OCI-M2 (cell line): ENCODE measurements at regions not wholly inside any gene's neighbourhood (a gene's known extent, or its start where the extent isn't known, plus 50 kb on each side); places are given as distances from the start of the nearest gene placed in this dataset.

Source experiments
- DNase-seq: peaks from one replicate; lab custom pipeline; 2025; ENCODE audit not compliant: unreplicated experiment; lab: John Stamatoyannopoulos, UW

DNA sequence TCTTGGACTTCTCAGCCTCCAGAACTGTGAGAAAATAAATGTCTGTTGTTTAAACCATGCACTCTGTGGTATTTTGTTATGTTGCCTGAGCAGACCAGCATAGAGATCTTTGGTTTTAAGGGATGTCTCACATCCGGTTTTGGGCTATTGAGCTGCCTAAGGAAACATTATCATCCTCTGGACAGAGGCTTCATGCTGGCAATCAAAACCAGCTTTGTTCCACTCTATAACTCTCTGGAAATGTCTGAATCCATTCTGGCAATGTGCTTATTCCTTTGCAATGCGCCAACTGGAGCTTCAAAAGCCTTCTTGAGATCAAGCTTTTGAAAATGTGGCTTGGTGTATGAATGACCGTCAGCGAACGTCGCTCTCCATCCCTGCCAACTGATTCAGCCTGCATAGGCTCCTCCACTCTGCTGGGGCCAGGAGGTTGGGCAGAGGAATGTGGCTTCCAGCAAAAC, 183.6 kb upstream of the MGAT5 start:
- DNase-seq, result no peak

DNA sequence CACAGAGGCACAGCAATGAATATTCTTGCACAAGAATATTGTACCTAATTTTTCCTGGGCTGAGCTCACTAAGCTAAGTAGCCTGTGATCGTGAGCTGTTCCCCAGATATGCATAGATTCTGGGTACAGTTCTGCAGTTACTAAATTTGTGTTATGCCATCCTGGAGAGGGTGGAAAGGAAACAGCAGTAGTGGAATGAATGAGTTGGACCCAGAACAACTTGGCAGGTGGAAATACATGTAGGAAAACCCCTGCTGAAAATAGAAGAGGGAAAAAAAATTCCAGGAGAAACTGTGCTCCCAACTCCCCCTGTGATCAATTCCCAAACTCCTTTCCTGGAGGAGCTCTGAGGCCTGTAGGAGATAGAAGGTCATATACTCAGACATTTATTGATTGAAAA, 181.5 kb upstream of the MGAT5 start:
- DNase-seq, result no peak

DNA sequence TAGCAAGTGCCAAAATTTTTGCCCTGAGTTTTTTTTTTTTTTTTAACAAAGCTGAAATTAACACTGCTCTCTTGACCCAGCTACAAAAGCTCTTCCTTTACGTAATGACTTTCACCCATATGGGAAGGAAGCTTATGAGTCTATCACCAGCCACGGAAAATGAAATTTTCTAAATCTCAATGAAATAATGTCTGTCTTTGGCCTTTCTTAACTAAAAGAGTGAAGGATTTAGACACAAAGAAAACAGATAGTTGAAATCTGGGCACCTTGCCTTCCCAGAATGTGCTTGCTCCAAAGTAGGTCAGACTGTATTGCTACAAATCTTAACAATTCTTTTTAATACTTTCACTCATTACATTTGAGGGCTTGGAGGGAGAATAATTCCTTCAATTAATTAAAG, 180.8 kb upstream of the MGAT5 start:
- DNase-seq, result no peak

DNA sequence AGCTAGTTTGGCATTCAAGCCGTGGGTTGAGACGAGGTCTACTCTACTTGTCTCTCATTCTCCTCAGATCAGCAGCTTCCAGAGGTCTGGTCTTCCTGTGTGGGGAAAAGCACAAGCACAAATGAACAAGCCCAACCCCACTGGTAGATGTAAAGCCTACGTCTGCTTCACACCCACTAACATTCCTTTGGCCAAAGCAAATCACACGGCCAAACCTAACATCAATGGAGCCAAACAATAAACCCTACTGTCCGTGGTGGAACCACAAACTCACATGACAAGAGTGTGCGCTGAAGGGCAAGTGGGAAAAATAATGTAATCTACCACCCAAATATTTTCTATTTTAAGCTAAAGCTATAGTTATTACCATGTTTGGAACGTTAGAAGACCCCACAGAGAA, 179.3 kb upstream of the MGAT5 start:
- DNase-seq, result no peak

DNA sequence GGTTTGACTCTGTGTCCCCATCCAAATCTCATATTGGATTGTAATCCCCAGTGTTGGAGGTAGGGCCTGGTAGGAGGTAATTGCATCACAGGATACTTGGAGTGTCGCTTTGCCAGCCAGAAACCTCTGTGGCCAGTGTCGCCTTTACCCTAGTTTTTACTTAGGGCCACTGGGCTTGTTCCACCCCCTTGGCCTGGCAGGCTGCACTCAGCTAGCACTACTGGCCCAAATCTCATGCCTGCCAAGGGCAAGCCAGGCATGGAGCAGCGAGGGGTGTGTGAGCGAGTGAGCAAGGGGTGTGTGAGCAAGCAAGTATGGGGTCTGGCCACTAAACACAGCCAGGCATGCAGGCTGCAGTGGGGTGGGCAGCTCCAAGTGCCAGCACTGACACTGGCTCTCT, 178.7 kb upstream of the MGAT5 start:
- no peak for DNase-seq

DNA sequence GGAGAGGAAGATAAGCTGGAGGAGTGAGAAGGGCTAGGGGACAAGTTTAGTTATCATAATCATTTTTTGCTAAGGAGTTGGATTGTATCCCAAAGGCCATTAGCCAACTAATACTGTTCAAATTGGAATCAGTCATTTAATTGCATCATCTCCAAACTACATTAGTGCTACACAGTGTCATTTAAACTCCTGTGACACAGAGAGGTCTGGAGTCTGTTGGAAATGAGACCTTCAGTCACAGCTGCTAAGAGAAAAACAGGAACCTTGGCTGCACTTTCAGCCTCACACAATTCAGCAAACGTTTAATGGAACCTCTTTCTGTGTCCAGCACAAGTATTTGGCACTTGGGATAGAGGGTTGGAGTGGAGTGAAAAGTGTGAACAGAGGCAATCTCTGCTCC, 175.5 kb upstream of the MGAT5 start:
- no peak for DNase-seq

DNA sequence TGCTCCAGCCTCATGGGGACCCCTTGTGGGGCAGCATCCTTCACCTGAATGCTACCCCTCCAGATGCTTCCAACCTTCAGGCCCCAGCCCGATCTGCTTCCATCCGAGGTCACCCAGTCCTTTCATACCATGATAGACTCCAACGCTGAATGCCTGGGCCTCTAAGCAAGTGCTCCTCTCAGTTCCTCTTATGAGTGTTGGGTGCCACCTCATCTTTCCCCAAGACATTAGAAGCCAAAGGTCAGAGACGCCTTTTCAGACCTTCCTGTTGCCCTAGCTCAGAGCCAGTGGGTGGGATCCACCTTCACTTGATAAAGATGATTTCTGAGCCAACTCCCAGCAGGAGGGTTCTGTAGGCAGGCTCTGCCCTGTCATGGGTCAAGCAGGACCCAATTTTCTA, 174.5 kb upstream of the MGAT5 start:
- no peak for DNase-seq

DNA sequence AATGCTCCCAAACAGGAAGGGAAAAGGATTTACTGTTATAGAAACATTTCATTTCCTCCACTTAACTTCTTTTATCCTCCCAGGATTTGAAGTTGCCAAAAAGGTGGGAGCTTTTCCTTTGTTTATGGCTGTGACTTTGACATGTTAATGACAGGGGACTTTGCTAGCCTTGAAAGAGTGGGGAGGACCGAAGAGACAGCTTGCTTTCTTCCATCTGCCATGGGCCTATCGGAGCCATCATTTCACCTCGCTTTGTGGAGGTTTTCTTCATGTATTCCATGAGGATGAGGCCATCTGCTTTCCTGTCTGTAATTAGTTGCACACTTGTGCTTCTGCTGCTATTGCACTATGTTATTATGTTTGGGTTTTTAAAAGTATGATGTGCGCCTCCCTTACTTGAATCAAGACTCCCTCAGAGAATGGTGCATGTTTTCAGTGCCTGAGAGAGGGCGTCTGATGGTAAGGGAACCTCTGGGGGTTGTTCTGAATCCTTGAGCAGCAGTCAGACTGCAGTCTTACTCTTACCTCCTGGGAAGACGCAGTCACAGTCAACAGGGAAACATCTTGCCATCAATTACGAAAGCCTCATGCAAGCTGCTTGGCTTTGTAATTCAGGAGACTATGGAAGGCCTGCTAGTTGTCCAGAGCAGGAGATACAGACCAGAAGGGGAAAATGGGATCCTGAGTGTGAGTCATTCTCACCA, 173.3 kb upstream of the MGAT5 start:
- DNase-seq, result no peak

DNA sequence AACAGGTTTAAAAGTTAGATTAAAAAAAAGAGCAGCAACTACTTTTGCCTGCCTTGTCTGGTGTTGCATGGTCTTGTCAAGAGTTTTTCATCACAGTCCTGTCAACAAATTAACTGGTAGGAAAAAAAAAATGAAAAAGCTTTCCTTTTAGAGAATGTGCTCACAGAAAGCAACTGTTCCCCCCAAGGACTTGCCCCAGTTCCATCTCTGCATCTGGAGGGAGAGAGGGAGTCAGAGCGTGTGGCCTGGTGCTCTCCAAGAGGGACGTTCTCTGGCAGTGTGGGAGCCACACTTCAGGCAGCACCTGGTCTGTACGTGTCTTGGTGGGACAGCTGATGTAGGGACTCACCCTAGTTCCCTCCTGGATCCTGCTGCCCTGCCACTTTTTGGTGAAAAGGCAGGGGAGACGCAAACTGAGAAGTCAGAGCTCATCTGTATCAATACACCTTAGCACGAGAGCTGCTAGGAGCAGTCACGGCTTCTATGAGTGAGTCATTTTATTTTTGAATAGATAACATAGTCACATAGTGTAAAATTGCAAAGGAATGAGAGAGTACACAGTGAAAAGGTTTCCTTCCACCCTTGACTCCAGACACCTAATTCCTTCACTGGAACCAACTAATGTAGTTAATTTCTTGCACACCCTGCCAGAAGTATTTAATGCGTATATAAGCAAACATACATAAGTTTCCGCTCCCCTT, 172.5 kb upstream of the MGAT5 start:
- DNase-seq, result no peak

DNA sequence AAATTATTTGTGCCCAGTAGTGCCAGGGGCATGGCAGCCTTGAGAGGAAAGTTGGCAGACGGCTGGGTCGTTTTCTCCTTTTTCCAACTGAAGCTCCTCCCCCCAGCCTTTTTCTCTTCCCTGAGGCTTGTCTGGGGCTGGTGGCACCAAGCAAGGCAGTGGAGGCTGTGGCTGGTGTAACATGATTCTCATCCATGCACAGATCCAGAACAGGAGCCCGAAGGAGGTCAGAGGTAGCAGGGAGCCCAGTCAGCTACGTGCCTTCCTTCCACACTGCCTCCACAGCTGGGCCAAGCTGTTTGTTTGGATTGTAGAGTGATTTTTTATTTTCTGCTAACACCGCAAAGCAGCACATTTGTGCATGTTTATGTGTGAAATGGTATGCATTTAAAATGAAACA, 170.3 kb upstream of the MGAT5 start:
- no peak for DNase-seq

DNA sequence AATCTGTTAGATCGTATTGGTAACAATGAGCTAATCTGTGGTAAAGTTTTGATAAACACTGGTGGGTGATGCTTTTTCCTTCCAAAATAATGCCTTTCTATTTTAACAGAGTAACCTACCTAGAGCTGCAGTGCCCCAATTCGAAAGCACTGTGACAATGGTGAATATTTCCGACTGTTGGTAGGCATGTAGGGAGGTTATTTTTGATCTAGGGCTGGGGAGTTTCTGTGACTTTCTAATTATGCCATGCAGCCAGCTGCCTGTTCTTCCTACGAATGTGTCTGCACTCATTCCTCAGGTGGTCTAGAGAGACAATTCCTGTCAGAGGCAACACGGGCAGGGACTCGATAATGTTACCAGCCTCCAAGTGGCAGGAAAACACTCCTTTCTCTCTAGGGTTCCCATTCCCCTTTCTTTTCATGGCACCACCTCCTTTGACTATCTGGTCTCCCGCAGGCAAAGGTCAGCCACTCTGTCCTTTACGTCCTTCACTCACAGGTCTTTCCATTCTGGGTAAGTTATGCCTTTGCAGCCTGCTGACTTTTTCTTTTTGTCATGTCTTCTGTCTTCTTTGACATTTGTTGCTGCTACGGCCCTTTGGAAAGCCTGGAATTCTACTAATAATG, 167.2 kb upstream of the MGAT5 start:
- no peak for DNase-seq

DNA sequence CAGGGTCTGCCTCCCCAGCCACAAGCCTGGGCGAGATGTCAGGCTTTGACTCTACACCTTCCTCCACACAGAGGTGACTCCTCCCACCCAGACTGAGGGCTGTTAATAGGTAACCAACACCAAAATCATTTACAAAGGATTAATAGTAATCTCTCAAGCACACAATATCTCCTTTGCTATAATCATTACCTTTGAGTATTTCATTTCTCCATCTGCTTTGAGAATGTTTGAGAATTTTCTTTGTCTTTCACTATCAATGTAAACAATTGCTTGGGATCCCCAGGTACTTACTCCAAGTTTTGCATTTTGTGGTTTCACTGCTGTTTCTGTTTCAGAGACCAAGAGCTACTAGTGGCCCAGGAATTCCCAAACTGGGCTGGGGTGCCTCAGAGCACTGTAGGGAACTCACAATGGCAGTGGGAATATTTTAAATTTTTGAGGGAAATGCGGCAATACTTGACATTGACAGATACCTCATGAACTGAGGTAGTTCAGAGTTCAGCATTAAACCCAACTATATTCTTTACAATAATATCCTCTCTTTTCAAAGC, 166.4 kb upstream of the MGAT5 start:
- no peak for DNase-seq

DNA sequence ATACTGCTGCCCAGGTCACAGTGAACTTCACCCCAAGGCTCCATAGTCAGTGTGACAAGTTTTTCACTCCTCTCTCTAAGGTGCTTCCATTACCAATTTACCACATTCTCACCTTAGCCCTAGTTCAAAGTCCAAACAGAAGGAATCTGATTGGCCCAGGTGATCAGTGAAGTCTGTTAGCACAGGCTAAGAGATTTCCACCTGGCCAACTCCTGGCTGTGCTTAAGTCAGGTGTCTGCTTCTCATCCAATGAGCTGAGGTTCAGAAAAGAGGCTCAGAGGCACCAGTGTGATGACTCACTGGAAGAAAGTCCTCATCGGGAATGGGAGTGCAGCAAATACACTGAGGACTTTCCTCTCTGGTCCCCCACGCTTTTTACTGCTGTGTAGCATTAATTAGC, 164.4 kb upstream of the MGAT5 start:
- no peak for DNase-seq

DNA sequence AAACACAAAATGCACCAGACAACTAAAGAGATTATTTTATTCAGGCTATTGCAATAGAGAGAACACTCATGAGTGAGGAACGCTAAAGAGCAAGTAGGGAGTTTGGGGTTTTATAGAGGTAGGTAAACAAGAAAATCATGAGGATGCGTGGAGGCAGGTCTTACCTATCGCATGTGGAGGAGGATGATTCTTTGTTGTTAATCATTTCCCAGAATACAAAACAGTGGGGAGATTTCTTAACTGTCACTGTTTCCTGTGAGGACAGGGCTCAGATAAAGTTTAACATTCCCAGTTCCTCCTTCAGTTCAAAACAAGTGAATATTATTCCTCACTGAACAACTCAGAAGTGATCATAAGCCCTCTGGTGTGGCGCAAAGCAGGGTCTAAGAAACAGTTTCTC, 156.1 kb upstream of the MGAT5 start:
- DNase-seq, result no peak

DNA sequence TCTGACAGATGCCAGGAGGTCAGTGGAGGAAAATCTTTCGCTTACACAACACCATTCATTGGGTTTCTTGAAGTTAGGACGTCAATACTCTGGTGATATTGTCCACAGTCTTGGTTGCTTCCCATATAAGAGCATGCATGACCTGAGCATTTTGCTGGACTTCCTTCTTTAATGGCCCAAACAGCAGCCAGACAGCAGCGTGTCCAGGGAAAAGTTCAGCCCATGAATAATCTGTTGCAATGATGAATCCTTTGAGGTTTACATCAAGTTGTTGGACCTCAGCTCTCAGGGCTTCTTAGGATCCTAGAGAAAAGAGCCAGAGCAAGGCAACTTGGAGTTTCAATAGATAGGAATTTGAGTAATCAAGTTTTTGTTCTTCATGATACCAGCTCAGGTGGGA, 155.6 kb upstream of the MGAT5 start:
- no peak for DNase-seq

DNA sequence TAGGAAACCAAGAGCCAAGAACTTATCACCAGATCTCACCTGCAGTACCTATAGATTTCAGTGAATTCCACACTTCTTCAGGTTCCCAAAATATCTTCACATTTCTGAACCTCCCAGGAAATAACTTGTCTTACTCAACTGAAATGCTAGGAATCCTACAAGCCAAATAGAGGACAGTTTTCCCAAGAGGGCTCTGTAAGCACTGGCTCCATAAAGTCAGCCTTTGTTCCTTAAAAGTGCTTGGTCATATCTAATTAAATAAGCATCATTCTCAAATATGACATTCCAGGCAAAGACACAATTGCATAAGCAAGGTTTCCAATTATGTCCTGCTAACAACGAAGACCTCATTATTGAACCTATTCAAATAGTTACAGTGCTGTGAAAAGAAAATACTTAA, 154.6 kb upstream of the MGAT5 start:
- no peak for DNase-seq

DNA sequence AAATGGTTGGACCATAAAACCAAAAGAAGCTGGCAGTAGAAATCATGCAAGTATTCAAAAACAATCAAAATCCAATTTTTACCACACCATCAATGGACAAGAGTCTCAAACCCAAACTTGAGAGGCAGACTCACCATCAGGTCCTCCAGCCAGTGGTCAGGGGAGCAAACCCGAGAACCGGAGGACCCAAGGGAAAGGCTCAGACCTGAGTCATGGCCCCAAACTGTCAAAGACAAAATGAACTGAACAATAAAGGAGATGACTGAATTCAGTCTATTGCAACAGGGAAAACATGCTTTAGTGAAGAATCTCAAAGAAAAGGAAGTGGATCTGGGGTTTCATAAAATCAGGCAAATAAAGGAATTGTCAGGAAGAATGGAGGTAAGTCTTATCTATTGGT, 150.7 kb upstream of the MGAT5 start:
- no peak for DNase-seq

DNA sequence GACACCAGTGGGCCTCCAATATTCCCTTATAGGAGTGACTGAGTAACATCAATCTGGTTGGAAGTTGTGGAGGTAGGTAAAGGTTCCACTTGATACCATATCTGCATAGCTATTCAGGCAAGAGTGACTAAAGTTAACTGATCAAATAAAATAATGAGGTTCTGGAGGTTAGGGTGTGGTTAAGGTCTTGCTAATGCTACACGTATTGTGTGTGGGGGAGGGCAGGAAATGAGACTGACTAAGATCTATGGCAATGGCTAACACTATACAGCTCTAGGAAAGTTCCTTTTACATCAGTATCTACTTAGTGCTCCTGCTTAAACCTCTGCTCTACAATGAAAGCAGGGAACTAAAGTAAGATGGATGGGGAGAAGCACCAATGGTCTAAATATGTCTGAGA, 149.1 kb upstream of the MGAT5 start:
- DNase-seq, result no peak

DNA sequence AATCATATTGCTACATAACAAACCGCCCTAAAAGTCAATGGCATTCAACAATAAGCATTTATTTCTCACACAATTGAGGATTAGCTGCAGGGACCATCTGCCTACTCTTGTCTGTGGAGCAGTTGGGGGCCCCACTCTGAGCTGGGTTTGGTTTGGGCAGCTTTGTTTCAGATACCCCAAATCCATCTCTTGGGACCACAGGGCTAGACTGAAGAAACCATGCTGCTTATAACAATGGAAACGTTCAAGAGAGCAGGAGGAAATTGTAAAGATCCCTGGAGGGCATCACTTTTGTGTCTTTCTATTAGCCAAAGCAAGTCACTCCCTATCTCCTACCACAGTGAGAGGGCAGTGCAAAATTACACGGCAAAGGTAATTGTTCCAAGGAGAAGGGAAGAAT, 146.5 kb upstream of the MGAT5 start:
- DNase-seq, result no peak

DNA sequence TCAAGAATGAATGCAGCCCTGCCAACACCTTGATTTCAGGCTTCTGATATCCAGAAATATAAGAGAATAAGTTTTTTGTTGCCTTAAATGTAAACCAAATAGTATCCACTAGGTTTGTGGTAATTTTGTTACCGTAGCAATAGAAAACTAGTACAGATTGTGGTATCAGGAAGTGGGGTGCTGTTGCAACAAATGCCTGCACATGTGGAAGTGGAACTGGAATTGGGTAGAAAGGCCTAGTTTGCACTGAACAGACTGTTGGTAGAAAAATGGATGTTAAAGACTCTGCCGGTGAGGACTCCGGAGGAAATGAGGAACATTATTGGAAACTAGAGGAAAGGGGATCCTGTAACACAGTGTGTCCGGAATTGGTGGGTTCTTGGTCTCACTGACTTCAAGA, 145.8 kb upstream of the MGAT5 start:
- no peak for DNase-seq

DNA sequence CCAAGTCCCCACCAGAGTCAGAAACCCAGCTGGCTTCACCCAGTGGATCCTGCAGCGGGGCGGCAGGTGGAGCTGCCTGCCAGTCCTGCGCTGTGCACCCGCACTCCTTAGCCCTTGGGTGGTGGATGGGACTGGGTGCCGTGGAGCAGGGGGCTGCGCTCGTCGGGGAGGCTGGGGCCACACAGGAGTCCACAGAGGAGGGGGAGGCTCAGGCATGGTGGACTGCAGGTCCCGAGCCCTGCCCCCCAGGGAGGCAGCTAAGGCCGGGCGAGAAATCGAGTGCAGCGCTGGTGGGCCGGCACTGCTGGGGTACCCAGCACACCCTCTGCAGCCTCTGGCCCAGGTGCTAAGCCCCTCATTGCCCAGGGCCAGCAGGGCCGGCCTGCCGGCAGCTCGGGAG, 144.6 kb upstream of the MGAT5 start:
- DNase-seq, result no peak

DNA sequence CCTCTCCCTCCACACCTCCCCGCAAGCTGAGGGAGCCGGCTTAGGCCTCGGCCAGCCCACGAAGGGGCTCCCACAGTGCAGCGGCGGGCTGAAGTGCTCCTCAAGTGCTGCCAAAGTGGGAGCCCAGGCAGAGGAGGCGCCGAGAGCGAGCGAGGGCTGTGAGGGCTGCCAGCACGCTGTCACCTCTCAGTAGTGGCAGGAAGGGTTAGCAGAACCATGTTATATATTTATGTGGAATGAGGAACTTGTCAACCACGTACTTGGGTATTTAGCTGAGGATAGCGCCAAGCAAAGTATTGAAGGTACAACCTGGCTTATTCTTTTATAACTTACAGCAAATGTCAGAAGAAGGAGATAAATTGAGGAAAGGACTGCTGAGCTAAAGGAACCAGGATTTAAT, 144.1 kb upstream of the MGAT5 start:
- DNase-seq, result no peak
